ENCODE measurements at regions not wholly inside any gene's neighbourhood (a gene's known extent, or its start where the extent isn't known, plus 50 kb on each side); places are given as distances from the start of the nearest gene placed in this dataset.

DNA sequence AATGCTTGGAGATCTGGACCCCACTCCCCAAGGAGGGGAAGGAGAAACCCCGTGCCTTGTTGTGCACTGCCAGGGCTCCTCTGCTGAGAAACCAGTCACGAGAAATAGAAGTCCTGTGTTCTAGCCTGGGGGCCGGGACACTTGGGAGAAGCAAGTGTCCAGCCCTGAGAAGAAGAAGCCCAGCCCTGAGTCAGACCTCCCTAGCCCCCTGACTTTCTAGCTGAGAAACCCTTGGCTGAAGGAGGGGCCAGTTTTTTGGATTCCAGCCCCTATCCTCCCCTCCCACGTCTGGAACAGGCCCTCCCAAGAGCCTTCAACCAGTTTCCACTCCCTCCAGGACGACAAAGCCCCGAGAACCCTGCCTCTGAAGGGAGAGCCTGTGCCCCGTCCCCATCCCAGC lies 100.5 kb downstream of the NAV1 start:
- ChIA-PET CTCF (no interaction called here), POLR2A (ENCODE audit: low non-redundant PET) (no interaction called here)
- no peak for DNase-seq (ENCODE audit: low spot score)
- H3K9me3 ChIP-seq (ENCODE audit: low read depth, low read length, poor library complexity, severe bottlenecking), result no peaks in the 10 kb centered on the region
- H3K27me3 ChIP-seq (replicated peaks; ENCODE audit: insufficient read depth, low read depth, low read length, poor library complexity), result no peaks in the 10 kb centered on the region
- BruUV-seq (replicated peaks), result no TSS peak
- H3K4me1 ChIP-seq (ENCODE audit: insufficient read depth, low read length, poor library complexity, severe bottlenecking), result peaks cover 26% of the 10 kb centered on the region
- intact Hi-C loops (cut with micrococcal nuclease; ENCODE audit: unreplicated experiment), result no loop called here
- TF ChIP-seq, protein P1, sequence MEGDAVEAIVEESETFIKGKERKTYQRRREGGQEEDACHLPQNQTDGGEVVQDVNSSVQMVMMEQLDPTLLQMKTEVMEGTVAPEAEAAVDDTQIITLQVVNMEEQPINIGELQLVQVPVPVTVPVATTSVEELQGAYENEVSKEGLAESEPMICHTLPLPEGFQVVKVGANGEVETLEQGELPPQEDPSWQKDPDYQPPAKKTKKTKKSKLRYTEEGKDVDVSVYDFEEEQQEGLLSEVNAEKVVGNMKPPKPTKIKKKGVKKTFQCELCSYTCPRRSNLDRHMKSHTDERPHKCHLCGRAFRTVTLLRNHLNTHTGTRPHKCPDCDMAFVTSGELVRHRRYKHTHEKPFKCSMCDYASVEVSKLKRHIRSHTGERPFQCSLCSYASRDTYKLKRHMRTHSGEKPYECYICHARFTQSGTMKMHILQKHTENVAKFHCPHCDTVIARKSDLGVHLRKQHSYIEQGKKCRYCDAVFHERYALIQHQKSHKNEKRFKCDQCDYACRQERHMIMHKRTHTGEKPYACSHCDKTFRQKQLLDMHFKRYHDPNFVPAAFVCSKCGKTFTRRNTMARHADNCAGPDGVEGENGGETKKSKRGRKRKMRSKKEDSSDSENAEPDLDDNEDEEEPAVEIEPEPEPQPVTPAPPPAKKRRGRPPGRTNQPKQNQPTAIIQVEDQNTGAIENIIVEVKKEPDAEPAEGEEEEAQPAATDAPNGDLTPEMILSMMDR (conservative IDR thresholded peaks at IDR 0.05; ENCODE audit: low read depth, low read length), result no peak
- TF ChIP-seq EZH2 (IDR thresholded peaks at IDR 0.05; ENCODE audit: borderline replicate concordance, low read depth, low read length, poor library complexity, severe bottlenecking), result no peak
- H3K36me3 ChIP-seq (ENCODE audit: insufficient read depth, low read length, poor library complexity, severe bottlenecking), result no peaks in the 10 kb centered on the region
- H3K4me3 ChIP-seq (ENCODE audit: low read depth, low read length, poor library complexity, severe bottlenecking), result no peak overlapping the region
- no peak overlapping the region for H3K27ac ChIP-seq (ENCODE audit: low read depth, low read length, poor library complexity, severe bottlenecking)

DNA sequence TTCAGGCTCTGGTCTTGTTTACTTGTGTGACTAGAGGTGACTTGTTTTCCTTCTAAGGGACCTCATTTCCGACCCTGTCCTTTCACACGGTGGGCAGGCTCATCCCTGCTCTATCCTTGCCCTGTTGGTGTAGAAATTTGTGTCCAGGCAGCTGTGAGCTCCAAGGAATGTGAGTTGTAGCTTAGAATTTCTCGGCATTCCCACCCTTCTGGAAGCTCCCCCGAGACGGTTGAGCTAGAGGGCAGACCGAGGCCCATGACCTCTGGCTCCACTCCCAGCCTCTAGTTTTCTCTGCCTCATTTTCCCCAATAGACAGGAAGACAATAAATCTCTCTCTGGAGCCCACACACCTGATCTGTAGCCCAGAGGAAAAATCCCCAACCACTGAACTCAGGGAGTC lies 100.9 kb downstream of the NAV1 start:
- no TSS peak for BruUV-seq (replicated peaks)
- Histone ChIP-seq H3K27me3 (replicated peaks; ENCODE audit: insufficient read depth, low read depth, low read length, poor library complexity) (no peaks in the 10 kb centered on the region), H3K9me3 (ENCODE audit: low read depth, low read length, poor library complexity, severe bottlenecking) (no peaks in the 10 kb centered on the region), H3K4me1 (ENCODE audit: insufficient read depth, low read length, poor library complexity, severe bottlenecking) (peaks cover 26% of the 10 kb centered on the region), H3K4me3 (ENCODE audit: low read depth, low read length, poor library complexity, severe bottlenecking) (no peak overlapping the region), H3K27ac (ENCODE audit: low read depth, low read length, poor library complexity, severe bottlenecking) (no peak overlapping the region), H3K36me3 (ENCODE audit: insufficient read depth, low read length, poor library complexity, severe bottlenecking) (no peaks in the 10 kb centered on the region)
- intact Hi-C loops (cut with micrococcal nuclease; ENCODE audit: unreplicated experiment), result no loop called here
- TF ChIP-seq, protein P1 (conservative IDR thresholded peaks at IDR 0.05; ENCODE audit: low read depth, low read length), result no peak
- no peak for TF ChIP-seq EZH2 (IDR thresholded peaks at IDR 0.05; ENCODE audit: borderline replicate concordance, low read depth, low read length, poor library complexity, severe bottlenecking)
- POLR2A ChIA-PET (ENCODE audit: low non-redundant PET), result no interaction called here
- no peak for DNase-seq (ENCODE audit: low spot score)
- CTCF ChIA-PET, result no interaction called here

DNA sequence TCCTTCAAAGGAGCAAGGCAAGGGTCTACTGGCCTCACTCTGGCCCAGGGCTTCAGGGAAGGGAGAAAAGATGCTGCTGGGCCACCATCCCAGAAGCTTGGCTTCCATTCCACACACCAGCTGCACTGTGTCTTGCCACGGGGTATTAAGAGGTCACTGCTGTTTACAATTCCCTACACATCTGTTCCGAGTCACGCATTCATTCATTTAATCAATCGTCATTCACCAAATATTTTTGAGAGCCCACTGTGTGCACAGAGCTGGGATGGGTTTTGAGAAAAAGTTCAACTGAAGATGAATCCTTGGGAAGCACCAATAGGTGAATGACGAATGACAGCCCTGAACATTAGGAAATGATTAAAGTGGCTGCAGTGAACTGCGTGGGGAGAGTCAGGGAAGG lies 101.7 kb downstream of the NAV1 start:
- Histone ChIP-seq H3K27ac (ENCODE audit: low read depth, low read length, poor library complexity, severe bottlenecking) (no peak overlapping the region), H3K4me1 (ENCODE audit: insufficient read depth, low read length, poor library complexity, severe bottlenecking) (peaks cover 21% of the 10 kb centered on the region), H3K9me3 (ENCODE audit: low read depth, low read length, poor library complexity, severe bottlenecking) (no peaks in the 10 kb centered on the region), H3K36me3 (ENCODE audit: insufficient read depth, low read length, poor library complexity, severe bottlenecking) (no peaks in the 10 kb centered on the region), H3K4me3 (ENCODE audit: low read depth, low read length, poor library complexity, severe bottlenecking) (no peak overlapping the region), H3K27me3 (replicated peaks; ENCODE audit: insufficient read depth, low read depth, low read length, poor library complexity) (no peaks in the 10 kb centered on the region)
- ChIA-PET POLR2A (ENCODE audit: low non-redundant PET) (no interaction called here), CTCF (no interaction called here)
- TF ChIP-seq, protein P1 (conservative IDR thresholded peaks at IDR 0.05; ENCODE audit: low read depth, low read length), result no peak
- TF ChIP-seq EZH2 (IDR thresholded peaks at IDR 0.05; ENCODE audit: borderline replicate concordance, low read depth, low read length, poor library complexity, severe bottlenecking), result no peak
- intact Hi-C loops (cut with micrococcal nuclease; ENCODE audit: unreplicated experiment), result no loop called here
- no peak for DNase-seq (ENCODE audit: low spot score)
- no TSS peak for BruUV-seq (replicated peaks)
